NCI-H1105 (cell line): ENCODE measurements at regions not wholly inside any gene's neighbourhood (a gene's known extent, or its start where the extent isn't known, plus 50 kb on each side); places are given as distances from the start of the nearest gene placed in this dataset.
"Not testable (repeated sequence)": the region's sequence is repeated elsewhere in the genome, so short reads cannot be mapped to it uniquely, and the experiment has no call there.

ENCODE experiments used
- DNase-seq: peaks from one replicate; lab custom pipeline; 2025; lab: John Stamatoyannopoulos, UW

- DNase-seq = no peak
Measured at GRCh38 chr16:63922560-63922959, 1199.3 kb downstream of the CDH11 start.

- DNase-seq = no peak
Measured at GRCh38 chr16:63921737-63922295, 1200.0 kb downstream of the CDH11 start.

DNA sequence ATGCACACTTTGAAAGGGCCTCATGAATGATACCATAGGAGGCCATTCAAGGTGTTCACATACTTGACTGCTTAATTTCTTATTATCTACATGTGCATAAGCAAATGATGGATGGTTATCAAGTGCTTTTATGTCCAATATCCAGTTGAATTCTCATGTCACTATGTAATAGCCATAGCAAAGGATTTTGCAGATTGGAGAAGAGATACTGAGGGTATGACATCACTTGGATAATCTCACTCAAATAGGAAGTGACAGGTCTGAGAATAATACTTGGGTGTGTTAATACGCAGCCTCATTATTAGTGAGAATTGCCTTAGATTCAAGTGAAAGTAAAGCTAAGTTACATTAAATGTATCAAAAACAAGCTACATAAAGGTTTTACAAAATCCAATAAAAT, 1208.6 kb downstream of the CDH11 start:
- no peak for DNase-seq

GRCh38 chr16:63907251-63907650, 1214.6 kb downstream of the CDH11 start:
- DNase-seq = no peak

- DNase-seq = no peak
Measured at GRCh38 chr16:63904930-63905329, 1216.9 kb downstream of the CDH11 start.

GRCh38 chr16:63904182-63904581, 1217.7 kb downstream of the CDH11 start:
- no peak for DNase-seq

DNA sequence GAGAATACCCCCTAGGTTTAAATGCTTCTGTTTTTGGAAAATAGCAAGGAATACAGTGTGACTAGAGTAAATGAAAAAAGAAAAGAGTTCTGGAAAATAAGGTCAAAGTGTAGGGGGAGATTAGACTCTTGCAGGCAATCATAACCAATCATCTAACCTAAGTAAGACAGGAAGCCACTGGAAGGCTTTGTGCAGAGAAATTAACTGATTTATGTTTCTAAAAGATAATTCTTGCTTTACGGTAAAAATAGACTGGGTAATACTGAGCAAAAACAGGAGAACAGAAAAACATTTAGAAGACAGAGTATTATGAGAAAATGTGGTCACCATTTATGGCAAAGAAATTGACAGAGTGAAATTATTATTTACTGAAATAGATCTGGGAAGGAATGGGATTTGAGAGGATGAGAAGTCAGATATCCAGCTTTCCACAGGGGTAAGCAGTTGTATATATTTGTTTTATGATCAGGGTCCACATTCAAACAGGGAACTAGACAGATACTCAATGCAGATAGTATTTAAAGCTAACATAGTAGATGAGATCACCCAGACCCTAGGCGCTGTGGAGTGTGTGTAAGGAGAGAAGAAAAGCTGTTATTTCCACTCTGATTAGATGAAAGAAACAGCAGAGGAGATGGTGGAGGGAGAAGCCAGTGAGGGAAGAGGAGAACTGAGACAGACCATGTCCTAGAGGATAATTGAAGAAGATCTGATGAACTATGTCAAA, 1225.3 kb downstream of the CDH11 start:
- no peak for DNase-seq

GRCh38 chr16:63890723-63891122, 1231.1 kb downstream of the CDH11 start:
- no peak for DNase-seq

DNA sequence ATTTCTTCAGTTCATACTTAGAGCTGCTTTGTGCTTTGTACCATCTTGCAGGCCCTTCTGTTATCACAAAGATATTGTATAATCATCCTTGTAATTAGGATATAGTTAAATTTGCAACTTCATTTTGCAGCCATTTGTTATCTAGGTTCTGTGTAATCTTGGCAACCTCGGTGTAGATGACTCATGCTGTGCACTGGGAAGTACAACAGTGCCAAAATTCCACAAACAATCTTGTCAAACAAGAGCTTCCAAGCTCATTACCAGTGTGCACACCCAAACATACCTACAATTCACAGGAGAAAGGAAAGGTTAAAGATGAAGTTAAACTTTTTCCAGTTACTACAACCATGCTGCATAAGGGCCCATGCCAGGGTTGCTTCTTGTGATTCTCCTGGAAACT, 1231.8 kb downstream of the CDH11 start:
- no peak for DNase-seq

- DNase-seq = no peak
Measured at GRCh38 chr16:63883091-63883490, 1238.8 kb downstream of the CDH11 start.

DNA sequence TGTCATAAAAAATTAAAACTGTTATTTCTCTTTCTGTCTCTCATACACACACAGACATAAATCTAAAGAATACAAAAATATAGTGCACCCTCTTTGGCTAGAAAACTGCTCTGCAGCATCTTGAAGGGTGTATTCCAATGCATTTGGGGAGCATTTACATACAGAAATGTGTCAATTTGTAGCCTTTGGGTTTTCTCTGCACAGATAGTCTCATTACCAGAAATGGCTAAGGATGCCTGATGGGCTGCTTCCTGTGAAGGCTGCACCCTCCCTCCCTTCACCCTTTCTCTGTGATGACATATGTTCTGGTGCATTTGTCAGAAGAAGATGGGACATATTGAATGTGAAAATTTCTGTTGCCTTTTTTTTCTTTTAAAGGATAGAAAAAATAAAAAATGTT, 1239.3 kb downstream of the CDH11 start:
- no peak for DNase-seq

DNA sequence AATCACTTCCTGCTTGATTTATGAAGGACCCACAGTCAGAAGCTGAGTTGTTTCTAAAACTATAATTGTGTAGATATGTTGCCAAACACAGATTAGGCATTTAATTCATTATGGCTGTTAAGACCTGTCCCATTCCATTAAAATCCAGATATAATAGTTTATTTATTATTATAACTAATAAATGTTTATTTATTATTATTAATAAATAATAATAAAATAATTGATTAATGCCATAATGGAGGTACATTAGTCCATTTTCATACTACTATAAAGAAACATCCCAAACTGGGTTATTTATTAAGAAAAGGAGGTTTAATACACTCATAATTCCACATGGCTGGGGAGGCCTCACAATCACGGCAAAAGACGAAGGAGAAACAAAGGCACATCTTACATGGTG, 1240.9 kb downstream of the CDH11 start:
- DNase-seq = no peak

DNA sequence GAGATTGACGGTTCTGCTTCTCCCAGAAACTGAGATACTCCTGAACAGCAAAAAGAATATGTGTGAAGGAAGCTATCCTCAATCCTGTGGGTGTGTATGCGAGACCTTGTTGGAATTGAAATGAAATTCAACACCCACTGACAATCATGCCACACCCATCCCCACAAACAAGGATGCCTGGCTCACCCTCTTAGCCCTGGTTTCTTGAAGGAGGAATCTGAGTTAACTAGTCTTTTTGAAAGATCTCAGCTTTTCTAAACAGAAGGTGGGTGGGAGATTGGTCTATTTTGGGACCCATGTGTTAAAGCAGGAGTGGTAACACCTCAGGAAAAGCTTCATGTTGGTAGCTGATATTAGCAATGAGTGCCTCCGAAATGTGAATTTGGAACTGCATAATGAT, 1244.5 kb downstream of the CDH11 start:
- DNase-seq = no peak

GRCh38 chr16:63876103-63876502, 1245.8 kb downstream of the CDH11 start:
- no peak for DNase-seq

DNA sequence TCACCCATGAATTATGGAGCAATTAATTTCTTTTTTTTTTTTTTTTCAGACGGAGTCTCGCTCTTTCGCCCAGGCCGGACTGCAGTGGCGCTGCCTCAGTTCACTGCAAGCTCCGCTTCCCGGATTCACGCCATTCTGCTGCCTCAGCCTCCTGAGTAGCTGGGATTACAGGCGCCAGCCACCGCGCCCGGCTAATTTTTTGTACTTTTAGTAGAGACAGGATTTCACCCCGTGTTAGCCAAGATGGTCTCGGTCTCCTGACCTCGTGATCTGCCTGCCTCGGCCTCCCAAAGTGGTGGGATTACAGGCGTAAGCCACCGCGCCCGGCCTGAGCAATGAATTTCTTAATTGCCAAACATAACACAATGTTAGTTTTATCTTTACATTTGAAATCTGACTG, 1261.2 kb downstream of the CDH11 start:
- not testable (repeated sequence) for DNase-seq

GRCh38 chr16:63856537-63856936, 1265.3 kb downstream of the CDH11 start:
- no peak for DNase-seq

- DNase-seq = no peak
Measured at GRCh38 chr16:63850979-63851378, 1270.9 kb downstream of the CDH11 start.

DNA sequence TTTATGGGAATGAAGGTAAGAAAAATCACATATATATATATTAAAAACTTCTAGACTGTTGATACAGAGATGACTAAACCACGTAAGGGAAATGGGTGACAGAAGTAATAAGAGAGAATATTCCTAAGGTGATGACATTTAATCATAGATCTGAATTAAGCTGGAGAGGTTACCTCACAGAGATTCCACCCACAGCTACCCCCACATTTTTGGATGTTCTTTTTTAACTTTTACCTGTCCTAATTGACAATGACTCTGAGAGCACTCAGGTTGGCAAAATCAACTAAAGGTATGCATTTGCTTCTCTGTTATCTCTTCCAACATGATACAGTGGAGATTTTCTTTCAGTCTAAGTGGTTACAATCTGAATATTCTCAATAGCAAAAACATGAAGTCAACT, 1280.6 kb downstream of the CDH11 start:
- DNase-seq = no peak

- DNase-seq = no peak
Measured at GRCh38 chr16:63830061-63830460, 1291.8 kb downstream of the CDH11 start.

GRCh38 chr16:63822818-63823217, 1299.0 kb downstream of the CDH11 start:
- DNase-seq = no peak

DNA sequence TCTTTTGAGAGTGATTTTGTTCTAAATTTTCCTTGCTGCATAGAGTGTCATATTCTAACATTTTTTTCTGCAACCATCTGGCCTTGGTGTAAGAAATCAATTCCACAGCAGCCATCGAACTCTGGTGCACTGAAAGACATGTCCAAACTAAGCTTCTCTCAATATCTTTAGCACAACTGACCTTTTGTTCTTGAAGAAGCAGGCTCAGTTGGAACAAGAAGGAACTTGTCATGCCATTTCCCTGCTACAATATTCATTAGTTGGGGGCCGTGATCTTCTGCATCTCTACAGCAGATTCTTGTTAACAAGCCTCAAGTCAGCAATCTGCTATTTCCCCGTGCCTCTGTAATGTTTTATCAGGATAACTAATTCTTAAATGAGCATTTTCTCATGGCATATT, 1305.6 kb downstream of the CDH11 start:
- DNase-seq = no peak

- DNase-seq = no peak
Measured at GRCh38 chr16:63813862-63814261, 1308.0 kb downstream of the CDH11 start.

- DNase-seq = no peak
Measured at GRCh38 chr16:63808730-63809129, 1313.1 kb downstream of the CDH11 start.
